B cell (primary cell): ENCODE measurements at regions not wholly inside any gene's neighbourhood (a gene's known extent, or its start where the extent isn't known, plus 50 kb on each side); places are given as distances from the start of the nearest gene placed in this dataset.

Experiments used
- EZH2 ChIP-seq: IDR thresholded peaks from 2 replicates; pipeline ENCODE4 v1.6.1; 2012; ENCODE audit warnings: borderline replicate concordance, low read depth, mild to moderate bottlenecking, moderate library complexity, low read length; ENCODE audit not compliant: insufficient read depth, poor library complexity, severe bottlenecking
- TF ChIP-seq, protein P1 (sequence below): fragments of 200-600 bp; IDR thresholded peaks from one replicate; pipeline ENCODE4 v1.8.0; 2022; ENCODE audit warnings: antibody characterized with exemption, mild to moderate bottlenecking

DNA sequence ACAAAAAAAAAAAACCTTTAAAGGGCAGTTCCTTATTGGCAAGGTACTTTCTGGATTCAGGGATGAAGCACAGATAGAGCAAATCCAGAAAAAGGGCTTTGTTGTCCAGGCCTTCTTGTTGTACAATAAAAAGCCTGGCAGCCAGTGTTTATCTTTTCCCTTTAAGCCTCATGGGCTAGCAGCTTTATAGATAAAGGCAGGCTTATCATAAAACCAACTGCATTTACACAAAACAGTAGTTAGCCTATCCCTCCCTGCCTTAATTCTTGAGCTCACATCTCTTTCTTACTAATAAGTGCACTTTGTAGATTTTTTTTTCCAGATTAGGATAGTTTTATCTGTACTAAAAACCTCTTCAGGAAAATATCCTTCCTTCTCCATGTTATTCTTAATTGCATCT, 662.8 kb upstream of the CCDC54 start:
- TF ChIP-seq, protein P1, sequence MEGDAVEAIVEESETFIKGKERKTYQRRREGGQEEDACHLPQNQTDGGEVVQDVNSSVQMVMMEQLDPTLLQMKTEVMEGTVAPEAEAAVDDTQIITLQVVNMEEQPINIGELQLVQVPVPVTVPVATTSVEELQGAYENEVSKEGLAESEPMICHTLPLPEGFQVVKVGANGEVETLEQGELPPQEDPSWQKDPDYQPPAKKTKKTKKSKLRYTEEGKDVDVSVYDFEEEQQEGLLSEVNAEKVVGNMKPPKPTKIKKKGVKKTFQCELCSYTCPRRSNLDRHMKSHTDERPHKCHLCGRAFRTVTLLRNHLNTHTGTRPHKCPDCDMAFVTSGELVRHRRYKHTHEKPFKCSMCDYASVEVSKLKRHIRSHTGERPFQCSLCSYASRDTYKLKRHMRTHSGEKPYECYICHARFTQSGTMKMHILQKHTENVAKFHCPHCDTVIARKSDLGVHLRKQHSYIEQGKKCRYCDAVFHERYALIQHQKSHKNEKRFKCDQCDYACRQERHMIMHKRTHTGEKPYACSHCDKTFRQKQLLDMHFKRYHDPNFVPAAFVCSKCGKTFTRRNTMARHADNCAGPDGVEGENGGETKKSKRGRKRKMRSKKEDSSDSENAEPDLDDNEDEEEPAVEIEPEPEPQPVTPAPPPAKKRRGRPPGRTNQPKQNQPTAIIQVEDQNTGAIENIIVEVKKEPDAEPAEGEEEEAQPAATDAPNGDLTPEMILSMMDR, result no peak
- TF ChIP-seq EZH2, result no peak
